NCI-H1694 (cell line): ENCODE measurements at regions not wholly inside any gene's neighbourhood (a gene's known extent, or its start where the extent isn't known, plus 50 kb on each side); places are given as distances from the start of the nearest gene placed in this dataset.
A peak's percentile ranks its signal among the peaks of the same experiment; 100 is the strongest.
"Not testable (repeated sequence)": the region's sequence is repeated elsewhere in the genome, so short reads cannot be mapped to it uniquely, and the experiment has no call there.

Source experiments
- DNase-seq: peaks from one replicate; lab custom pipeline; 2025; lab: John Stamatoyannopoulos, UW

- no peak for DNase-seq
Observed at GRCh38 chr13:80082396-80083080, 258.4 kb downstream of the SPRY2 start.

GRCh38 chr13:80074811-80075210 lies 266.1 kb downstream of the SPRY2 start:
- no peak for DNase-seq

GRCh38 chr13:80074143-80074752 lies 266.7 kb downstream of the SPRY2 start:
- DNase-seq = no peak

GRCh38 chr13:80072231-80072630 lies 268.7 kb downstream of the SPRY2 start:
- DNase-seq = no peak

- no peak for DNase-seq
Observed at GRCh38 chr13:80070024-80070703, 270.8 kb downstream of the SPRY2 start.

GRCh38 chr13:80069374-80069773 lies 271.6 kb downstream of the SPRY2 start:
- DNase-seq = no peak

GRCh38 chr13:80065996-80066395 lies 274.9 kb downstream of the SPRY2 start:
- no peak for DNase-seq

GRCh38 chr13:80062416-80062815 lies 278.5 kb downstream of the SPRY2 start:
- not testable (repeated sequence) for DNase-seq

GRCh38 chr13:80059789-80060188 lies 281.1 kb downstream of the SPRY2 start:
- DNase-seq = no peak

GRCh38 chr13:80058626-80059025 lies 282.3 kb downstream of the SPRY2 start:
- no peak for DNase-seq

GRCh38 chr13:80055847-80056246 lies 285.1 kb downstream of the SPRY2 start:
- DNase-seq = no peak

GRCh38 chr13:80054806-80055205 lies 286.1 kb downstream of the SPRY2 start:
- no peak for DNase-seq

- no peak for DNase-seq
Observed at GRCh38 chr13:80052286-80052685, 288.6 kb downstream of the SPRY2 start.

- no peak for DNase-seq
Observed at GRCh38 chr13:80050252-80050651, 290.7 kb downstream of the SPRY2 start.

- peak; percentile 20 for DNase-seq
Observed at GRCh38 chr13:80048802-80049201, 292.1 kb downstream of the SPRY2 start.

GRCh38 chr13:80048030-80048429 lies 292.9 kb downstream of the SPRY2 start:
- DNase-seq = no peak

GRCh38 chr13:80047406-80047805 lies 293.5 kb downstream of the SPRY2 start:
- DNase-seq = no peak

- no peak for DNase-seq
Observed at GRCh38 chr13:80040981-80041317, 300.0 kb downstream of the SPRY2 start.

GRCh38 chr13:80040196-80040980 lies 300.5 kb downstream of the SPRY2 start:
- no peak for DNase-seq

GRCh38 chr13:80039000-80039399 lies 301.9 kb downstream of the SPRY2 start:
- DNase-seq = no peak

GRCh38 chr13:80038371-80038770 lies 302.6 kb downstream of the SPRY2 start:
- no peak for DNase-seq

GRCh38 chr13:80037505-80037888 lies 303.4 kb downstream of the SPRY2 start:
- DNase-seq = no peak
